ENCODE measurements at regions not wholly inside any gene's neighbourhood (a gene's known extent, or its start where the extent isn't known, plus 50 kb on each side); places are given as distances from the start of the nearest gene placed in this dataset.
"Not testable (repeated sequence)": the region's sequence is repeated elsewhere in the genome, so short reads cannot be mapped to it uniquely, and the experiment has no call there.

DNA sequence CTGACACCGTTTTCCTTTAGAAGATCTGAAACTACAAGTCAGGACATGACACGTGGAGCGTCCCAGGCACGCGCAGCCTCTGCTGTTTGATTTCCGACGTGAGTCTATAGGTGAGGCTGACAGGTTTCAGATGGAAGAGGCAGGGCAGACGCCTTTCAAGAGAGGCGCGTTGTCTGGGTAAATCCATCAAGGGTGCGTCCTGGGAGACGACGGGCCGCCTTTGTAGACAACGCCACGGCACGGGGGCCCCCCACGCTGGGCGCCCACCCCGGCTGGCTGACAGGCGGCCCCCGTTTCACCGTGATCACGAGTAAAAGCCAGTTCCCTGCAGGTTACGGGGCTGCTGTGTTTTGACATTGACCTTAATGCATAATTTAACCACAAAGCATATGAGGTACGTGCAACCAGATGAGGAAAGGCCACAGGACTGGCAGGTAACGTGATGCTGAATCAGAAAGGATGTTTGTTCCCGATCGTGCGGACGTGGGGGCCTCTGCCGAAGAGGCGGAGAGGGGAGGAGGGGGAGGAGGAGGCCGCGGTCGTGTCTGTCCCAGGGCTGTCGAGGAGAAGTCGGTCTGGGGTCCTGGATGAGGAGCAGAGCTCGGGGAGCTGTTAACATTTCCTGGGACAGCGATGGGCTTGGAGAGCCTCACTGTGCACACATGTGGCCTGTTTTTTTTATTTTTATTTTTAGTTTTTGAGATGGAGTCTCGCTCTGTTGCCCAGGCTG, 51.1 kb upstream of the PPP2R3B start:
- peak; percentile 49 for DNase-seq

DNA sequence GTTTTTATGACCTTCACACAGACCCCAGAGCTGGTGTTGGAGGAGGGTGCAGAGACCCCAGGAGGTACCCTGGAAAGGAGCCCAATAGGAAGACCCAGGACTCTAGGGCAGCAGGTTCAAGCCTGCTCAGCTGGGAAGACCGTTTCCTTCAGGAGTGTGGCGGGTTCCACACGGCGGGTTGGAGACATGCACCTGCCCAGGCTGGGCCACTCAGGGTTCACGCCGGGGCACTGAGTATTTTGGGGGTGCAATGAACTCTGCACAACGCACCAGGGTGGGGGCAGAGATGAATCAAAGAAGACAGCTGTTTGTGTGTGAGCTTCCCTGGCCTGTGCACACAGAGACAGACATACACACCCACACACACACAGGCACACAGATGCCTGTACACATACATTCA, 52.5 kb upstream of the PPP2R3B start:
- DNase-seq: no peak

DNA sequence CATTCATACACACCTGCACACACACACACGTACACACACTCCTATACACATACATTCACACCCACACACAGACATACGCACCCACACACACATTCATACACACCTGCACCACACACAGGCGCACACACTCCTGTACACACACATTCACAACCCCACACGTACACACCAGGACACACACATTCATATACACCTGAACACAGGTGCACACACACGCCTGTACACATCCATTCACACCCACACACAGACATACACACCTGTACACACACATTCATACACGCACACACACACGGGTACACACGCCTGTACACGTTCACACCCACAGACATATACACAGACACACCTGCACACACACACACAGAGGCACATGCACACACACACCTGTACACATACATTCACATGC, 53.0 kb upstream of the PPP2R3B start:
- no peak for DNase-seq

DNA sequence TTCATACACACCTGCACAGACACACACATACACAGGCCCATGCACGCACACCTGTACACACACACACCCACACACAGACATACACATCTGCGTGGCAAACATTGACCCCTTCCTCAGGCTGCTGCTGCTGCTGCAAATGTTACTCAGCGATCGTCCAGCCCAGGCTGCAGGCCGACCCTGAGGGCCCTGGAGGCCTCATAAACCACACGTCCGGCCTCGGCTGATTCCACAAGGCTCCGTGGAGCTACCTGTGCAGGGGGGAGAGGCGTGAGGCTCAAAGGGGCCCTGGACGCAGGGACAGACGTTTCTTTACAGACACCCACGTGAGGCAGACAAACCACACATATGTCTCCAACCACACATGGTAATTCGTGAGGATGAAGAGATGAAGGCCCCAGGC, 53.9 kb upstream of the PPP2R3B start:
- no peak for DNase-seq

DNA sequence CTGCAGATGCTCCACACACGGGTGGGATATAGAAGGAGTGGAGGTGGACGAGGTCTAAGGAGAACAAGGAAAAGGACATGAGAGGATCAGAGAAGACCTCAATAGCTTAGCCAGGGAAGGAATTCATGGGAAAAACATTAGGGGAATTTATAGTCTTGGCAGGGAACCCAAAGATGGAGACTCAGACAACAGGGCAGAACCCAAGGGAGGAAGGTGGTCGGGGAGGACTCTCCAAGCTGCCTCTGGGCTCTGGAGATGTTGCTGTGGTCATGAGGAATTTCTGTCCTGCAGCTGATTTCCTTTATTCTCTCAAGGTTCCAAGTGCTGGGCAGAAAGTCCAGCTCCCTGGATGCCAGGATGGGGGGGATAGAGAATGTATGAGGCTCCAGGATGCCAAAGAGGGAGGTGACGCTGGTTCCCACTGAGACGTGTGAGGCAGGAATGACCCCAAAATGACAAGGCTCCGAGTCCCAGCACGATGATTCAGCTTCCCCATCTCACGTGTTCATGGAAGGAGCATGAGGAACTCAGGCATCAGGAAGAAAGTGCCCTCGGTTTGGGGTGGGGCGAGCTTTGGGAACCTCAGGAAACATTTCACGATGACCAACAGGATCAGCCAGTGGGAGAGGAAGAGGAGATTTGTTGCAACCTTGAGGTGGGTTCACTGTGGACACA, 57.0 kb upstream of the PPP2R3B start:
- no peak for DNase-seq

DNA sequence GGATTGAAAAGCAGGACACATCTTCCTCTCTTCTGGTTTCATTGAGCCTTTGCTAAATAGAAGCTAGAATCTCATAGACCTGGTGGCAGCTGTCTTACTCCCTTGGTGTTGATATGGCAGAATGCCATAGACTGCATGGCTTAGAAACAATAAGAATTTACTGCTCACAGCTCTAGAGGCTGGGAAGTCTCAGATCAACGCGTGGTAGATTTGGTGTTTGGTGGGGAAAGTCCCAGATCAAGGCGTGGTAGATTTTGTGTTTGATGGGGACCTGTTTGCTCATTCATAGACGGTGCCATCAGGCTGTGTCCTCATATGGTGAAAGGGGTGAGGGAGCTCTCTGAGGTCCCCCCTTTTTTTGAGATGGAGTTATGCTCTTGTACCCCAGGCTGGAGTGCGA, 57.6 kb upstream of the PPP2R3B start:
- DNase-seq: no peak

DNA sequence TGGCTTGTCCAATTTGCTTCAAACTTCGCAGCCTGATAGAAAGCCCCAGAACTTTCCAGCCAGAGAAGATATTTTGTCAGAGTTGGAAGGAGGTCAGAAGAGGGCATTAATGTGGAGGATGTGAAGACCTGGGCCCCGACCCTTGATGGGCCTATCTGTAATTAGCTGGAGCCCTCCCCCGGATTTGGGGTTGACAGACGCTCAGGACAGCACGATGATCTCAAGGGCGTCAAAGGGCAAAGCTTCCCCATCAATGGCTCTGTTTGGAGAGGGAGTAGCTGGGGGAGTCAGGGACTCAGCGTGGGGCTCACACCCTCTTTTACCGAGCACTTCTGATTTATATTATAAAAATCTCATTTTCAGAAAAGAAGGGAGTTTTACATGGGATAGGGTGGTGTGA, 59.0 kb upstream of the PPP2R3B start:
- DNase-seq: no peak

DNA sequence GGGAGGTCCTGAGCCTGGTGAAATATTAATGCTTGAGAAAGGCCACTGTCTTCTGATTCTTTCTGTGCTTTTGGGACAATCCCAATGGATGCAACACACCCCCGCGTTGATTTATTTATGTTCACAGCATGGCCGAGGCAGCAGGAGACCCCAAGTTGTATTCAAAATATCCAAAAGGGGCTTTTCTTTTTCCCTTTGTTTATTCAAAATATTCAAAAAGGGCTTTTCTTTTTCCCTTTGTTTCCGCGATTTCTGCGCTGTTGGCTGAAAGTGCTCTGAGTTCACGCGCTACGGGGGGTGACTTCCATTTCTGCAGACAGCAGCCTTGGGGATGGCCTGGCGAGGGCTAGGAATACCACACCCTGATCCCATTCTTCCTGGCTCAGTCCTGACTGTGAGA, 59.5 kb upstream of the PPP2R3B start:
- DNase-seq: no peak

GRCh38 chrX:447052-447451, 60.3 kb upstream of the PPP2R3B start:
- DNase-seq: no peak

DNA sequence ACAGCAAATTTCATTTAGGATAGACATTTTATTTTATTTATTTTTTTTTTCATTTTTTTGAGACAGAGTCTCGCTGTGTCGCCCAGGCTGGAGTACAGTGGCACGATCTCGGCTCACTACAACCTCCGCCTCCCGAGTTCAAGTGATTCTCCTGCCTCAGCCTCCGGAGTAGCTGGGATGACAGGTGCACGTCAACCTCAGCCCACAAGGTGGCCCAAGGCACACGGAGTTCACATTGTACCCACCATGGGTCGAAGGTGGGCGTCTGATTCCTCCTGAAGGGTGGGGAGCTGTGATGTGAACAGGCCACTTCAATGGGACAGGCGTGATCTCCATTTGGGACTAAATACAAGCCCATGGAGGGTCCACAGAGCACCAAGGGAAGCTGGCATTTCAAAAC, 65.0 kb upstream of the PPP2R3B start:
- DNase-seq: not testable (repeated sequence)

DNA sequence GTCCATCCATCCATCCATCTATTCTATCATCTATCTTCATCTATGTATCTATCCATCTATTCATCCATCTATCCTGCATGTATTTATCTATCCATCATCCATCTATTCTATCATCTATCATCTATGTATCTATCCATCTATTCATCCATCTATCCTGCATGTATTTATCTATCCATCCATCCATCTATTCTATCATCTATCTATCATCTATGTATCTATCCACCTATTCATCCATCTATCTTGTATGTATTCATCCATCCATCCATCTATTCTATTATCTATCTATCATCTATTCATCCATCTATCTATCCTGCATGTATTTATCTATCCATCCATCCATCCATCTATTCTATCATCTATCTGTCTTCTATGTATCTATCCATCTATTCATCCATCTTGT, 65.9 kb upstream of the PPP2R3B start:
- no peak for DNase-seq

GRCh38 chrX:454514-454913, 67.8 kb upstream of the PPP2R3B start:
- DNase-seq: not testable (repeated sequence)

DNA sequence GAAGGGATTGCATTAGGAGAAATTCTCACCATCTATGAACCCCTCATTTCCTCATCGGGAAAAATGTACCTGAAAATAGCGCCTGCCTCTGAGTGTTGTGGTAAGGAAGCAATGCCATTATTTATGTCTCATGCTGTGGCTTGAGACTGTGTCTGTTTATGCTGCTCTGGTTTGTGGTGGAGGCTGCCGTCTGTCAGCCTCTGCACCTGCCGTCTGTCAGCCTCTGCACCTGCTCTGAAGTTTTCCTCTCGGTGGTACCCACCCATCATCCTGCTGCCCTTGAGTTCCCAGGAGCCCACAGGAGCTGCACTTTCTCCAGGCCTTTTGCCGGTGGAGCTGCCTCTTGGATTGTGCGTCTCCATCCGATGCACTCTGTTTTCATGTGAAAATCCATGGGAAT, 68.5 kb upstream of the PPP2R3B start:
- DNase-seq: no peak

DNA sequence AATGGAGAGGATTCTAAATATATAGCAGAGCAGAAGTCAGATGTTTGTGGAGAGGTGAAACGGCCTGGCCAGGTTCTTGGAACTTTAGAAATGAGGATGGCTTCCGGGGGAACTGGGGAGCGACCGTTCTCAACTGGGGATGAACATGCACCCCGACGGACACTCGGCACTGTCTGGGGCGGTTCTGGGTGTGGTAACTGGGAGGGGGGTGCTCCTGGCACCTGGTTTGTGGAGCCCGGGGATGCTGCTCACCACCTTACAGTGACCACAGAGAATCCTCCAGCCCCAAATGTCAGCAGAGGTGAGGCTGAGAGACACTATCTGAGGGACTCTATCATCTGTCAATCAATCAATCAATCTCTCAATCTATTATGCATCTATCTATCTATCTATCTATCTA, 69.0 kb upstream of the PPP2R3B start:
- no peak for DNase-seq

- DNase-seq: no peak
These were observed 69.4 kb upstream of the PPP2R3B start for GRCh38 chrX:456146-456545.

DNA sequence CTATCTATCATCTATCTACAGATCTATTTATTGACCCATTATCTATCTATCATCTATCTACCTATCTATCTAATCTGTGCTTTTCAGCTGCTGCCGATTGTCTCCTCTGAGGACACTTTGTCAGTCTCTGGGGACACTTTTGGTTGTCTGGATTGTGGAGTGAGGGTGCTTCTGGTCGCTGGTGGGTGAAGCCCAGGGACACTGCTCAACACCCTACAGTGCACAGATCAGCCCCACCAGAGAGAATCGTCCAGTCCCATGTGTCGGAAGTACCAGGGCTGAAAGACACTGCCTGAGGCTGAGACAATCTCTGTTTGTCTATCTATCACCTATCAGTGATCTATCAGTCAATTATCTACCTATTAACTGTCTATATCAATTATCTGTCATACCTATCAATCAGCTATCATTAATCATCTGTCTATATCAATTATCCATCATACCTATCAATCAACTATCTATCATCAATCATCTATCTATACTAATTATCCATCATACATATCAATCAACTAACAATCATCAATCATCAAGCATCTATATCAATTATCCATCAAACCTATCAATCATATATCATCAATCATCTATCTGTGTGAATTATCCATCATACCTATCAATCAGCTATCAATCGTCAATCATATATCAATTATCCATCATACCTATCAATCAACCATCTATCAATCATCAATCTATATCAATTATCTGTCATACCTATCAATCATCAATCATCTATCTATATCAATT, 70.0 kb upstream of the PPP2R3B start:
- no peak for DNase-seq

GRCh38 chrX:457292-457679, 70.6 kb upstream of the PPP2R3B start:
- no peak for DNase-seq

DNA sequence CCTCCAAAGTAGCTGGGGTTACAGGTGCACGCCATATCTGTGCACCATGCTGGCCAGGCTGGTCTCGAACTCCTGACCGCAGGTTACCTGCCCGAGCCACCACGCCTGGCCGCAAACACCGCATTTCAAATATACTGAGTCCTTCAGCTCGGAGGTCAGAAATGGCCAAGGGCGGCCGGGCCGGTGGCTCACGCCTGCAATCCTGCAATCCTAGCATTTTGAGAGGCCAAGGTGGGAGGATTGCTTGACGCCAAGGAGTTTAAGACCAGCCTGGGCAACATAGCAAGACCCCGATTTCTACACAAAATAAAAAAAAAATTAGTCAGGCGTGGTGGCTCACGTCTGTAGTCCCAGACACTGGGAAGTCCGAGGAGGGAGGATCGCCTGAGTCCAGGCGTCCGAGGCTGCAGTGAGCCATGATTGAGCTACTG, 71.9 kb upstream of the PPP2R3B start:
- DNase-seq: no peak

DNA sequence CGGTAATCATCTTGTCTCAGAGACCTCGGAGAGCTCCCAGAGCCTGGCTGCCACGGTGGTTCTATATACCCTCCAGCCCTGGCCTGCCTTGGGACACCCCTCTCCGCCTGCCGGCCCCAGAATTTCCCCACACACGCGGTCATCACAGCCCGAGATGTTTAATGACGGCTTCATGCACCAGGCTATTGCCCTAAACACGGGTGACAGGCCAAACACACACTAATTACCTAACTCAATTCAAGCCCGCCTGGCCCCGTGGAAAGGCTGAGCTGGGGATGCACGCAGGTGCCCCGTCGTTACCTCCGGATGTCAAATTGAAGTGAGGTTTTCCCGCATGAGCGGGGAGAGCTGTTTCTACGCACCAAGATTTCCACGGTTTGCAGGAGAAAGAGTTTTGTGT, 72.9 kb upstream of the PPP2R3B start:
- DNase-seq: no peak

GRCh38 chrX:460116-460515, 73.4 kb upstream of the PPP2R3B start:
- no peak for DNase-seq

GRCh38 chrX:460823-461640, 74.3 kb upstream of the PPP2R3B start:
- no peak for DNase-seq

DNA sequence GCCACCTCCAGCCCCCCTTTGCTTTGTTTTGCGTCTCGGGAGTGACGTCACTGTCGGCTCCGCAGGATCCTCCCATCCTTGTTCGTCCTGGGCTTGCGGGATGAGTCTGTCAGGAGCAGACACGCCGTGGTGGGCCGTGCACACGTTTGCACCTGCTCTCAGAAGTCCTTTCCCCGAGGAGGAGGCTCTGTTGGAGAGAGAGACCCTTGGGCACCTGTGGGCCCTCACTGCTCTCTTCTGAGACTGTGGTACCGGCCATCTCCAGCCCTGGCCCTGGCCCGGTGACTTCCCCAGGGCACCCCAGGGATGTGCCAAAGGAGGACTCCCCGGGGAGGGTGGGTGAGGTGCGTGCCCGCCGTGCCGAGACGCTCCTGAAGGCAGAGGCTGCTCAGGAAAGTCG, 76.1 kb upstream of the PPP2R3B start:
- DNase-seq: no peak
